Right renal pelvis (tissue), 4 donors: ENCODE measurements at regions not wholly inside any gene's neighbourhood (a gene's known extent, or its start where the extent isn't known, plus 50 kb on each side); places are given as distances from the start of the nearest gene placed in this dataset.

ENCODE experiments used
- DNase-seq, 4 donors: peaks; one replicate each; pipeline ENCODE4 v3.0.0-alpha.2; 2013; ENCODE audit warnings: low read depth in 4 of 4, low spot score in 3 of 4, missing footprints in 1 of 4

- DNase-seq, result no peak
These were observed 543.3 kb downstream of the SQOR start for GRCh38 chr15:46178138-46178537.

DNA sequence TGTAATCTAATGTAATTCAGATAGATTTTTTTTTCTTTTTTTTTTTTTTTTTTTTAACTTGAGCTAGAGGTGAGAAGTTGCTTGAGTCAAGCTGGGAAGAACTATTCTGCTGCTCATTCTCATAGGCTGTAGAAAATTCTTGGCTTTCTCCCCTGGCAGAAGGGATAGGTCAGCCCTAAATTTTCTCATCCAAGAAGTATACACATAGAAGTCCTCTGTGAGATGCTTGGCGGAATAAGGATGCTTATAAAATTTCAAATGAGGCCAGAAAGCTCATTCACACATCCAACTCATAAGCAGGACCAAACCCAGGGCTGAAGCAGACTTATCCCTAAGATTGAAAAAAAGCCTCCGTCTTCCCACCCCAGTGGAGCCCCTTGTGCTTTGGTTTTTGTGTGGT, 572.5 kb downstream of the SQOR start:
- DNase-seq, result no peak

DNA sequence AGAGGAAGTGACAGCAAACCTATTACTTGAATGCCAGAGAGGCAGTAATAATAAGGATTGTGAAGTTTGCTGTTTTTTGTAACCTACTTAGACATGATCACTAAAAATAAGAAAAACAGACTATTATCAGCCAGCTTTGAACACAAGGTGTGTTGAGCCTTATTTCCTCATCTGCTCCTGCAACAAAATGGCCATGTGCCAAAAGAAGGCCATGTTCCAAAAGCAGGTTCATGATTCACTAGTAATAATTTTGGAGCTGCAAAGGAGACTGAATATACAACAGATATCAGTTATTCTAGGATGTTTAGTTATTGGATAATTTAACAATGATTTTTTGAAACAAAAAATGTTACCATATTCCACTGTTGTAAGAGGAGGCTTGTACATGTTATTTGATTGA, 578.7 kb downstream of the SQOR start:
- DNase-seq, result no peak

DNA sequence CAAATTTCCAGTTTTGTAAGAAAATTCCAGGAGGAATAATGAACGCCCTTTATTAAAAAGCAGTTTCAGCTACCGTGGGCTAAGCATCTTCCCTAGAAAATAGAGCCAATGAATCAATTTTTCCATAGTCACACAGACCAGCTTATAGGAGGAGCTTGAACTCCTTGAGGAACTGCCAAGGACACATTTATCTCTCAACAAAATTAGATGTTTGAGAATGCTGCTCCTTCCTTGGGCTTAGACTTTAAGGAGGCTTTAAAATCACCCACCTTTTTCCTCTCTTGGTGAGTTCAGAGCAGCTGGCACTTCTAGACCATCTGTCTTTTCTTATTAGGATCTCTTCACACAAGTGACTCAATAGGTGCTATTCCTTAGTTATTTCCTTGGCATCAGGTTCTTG, 588.0 kb downstream of the SQOR start:
- no peak for DNase-seq

- DNase-seq, result no peak
These were observed 594.4 kb downstream of the SQOR start for GRCh38 chr15:46229263-46229662.

DNA sequence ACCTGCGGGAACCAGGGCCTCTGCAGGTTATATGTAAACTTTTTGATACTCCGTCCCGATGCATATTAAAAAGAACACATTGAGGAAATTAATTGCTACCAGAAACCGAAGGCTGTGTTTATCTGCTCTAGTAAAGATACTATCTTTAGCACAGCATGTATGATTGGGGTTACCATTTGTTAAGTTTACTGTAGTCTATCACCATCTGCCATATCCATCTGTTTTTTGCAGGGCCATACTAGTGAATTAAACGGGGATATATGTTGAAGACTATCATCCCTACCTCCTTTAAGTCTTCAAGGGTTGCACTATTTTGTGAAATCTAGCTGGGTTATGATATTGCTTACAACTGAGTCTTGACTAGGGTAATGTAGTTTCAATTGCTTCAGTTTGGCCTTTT, 597.0 kb downstream of the SQOR start:
- DNase-seq, result no peak

DNA sequence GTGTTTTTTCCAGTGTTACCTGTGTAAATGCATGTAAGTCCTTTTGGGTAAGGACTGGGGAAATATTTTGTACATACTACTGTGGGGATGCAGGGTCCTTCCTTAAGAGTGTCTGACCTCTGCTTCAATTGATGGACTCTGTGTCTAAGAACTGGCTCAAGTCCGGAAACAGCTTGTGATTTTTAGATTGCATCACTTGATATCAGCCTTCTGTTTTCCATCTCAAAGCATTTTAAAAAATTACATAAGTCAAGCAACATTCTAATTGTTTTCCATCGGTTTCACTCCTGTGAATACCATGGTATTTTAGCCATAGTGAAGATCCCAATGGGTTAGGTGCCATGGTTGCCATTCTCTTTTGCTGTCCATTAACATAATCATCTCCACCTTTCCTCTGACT, 597.6 kb downstream of the SQOR start:
- no peak for DNase-seq

GRCh38 chr15:46242935-46243334, 608.1 kb downstream of the SQOR start:
- DNase-seq, result no peak

DNA sequence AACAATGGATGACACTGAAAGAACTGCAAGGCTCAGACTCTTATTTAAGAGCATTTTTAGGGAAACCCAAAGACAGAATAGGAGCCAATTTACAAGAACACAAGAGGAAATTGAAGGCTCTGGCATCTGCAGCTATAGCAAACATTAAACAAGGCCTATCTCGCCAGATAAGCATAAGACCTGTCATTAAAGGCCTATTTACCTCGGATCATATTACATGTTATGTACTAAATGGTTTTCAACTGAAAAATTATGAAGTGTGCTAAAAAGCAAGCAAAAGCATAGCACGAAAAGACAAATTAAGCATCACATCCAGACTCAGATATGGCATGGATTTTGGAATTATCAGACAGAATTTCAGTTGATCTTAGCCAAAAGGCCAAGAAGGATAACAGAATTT, 617.1 kb downstream of the SQOR start:
- DNase-seq, result no peak

- no peak for DNase-seq
These were observed 623.2 kb downstream of the SQOR start for GRCh38 chr15:46258056-46258455.

DNA sequence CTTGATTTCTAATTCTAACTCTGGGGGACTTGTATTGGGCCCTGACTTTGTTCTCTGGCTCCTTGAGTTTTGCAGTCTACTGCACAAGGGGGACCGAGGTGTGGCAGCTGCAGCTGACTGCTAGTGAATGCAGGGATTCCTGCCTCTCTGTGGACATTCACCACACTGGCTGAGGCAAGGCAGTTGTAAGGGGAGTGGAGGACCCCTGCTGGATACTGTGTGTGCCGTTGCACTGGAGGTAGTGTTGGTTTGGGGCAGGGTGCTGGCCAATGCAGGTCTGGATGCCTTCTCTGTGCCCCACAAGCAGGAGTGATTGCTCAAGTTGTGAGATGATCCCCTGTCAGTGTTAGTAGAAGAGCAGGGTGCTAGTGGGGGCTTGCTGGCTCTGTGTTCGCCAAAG, 626.1 kb downstream of the SQOR start:
- DNase-seq, result no peak

- no peak for DNase-seq
These were observed 631.0 kb downstream of the SQOR start for GRCh38 chr15:46265664-46266347.

GRCh38 chr15:46266661-46267060, 631.8 kb downstream of the SQOR start:
- no peak for DNase-seq

DNA sequence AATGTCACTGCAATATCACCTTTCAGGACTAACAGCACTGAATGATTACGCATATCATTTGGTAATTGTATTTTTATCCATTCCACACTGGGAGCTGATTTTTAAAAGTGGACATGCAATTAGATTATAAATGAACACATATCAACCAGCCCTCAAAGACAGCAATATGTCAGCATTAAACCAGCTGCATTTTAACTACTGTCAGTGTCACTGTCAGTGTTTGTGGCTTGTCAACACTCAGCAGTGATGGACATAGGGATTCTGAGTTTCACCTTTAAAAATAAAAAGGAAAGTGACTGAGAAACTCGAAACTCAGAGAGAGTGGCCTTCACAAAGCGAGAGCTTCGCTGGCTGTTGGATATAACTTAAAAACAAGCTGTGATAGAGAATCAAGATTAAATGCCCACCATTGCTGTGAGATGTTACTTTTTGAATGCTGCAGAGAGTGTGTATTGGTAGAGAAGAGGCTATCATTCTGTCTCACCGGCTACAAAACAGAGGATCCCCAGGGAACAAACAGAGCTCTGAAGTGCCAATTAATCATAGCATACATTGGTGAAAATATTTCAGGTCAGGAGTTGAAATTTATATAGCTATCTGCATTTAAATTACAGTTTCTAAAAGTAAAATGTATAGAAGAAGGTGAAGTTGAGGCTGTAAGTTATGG, 635.8 kb downstream of the SQOR start:
- no peak for DNase-seq

DNA sequence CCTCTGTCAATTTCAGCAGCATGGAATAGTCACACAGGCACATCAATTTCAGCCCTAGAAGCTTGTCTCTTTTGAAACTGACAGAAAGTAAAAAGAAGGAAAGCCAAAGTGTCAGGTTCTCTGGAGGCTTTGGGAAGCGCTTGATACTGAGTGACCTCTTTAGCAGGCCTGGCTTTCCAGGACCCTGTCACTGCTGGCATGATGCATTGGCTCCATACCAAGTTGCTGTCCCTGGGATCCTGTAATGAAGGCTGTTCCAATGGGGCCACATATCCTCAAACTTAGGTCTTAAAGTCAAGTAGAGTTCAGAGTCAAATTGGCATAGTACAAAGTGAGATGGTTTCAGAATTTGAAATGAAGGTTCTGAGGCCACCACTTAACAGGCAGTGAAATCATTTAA, 640.9 kb downstream of the SQOR start:
- DNase-seq, result no peak

- DNase-seq, result no peak
These were observed 642.6 kb downstream of the SQOR start for GRCh38 chr15:46277451-46277850.

- DNase-seq, result no peak
These were observed 643.2 kb downstream of the SQOR start for GRCh38 chr15:46278062-46278461.

GRCh38 chr15:46278486-46279090, 643.8 kb downstream of the SQOR start:
- DNase-seq, result no peak

DNA sequence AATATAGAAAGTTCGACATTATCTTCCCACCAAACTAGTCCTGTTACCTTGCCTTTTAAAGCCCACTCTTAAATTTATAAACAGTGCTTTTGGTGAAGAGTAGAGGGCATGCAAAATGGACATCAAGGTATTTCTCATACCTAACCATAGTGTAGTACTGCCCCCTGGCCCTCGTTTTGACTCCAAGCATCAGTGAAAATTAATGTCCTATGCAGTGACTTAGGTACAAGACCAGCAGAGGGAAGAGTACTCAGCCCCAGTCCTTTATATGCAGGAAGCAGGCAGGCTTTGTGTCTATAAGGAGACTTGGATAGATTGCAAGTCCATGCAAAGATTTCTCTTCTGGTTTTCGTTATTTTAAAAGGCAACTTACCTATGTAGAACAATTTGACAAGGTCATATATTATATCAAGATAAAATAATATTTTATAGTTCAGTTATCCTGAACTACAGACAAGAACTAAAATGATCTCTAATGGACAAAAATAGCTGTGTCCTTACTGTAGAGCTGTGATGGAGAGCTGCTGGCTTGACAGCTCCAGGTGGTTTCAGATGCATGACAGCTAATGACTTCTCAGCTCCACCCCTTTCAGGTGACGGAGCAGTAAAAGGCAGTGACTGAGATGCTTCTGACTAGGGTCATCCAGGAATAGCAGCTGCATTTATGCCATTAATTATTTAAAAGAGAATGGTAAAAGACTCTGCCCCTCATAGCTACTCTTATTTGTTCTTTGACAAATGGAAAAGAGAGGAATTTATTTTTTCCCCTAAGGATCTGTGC, 646.1 kb downstream of the SQOR start:
- DNase-seq, result no peak

DNA sequence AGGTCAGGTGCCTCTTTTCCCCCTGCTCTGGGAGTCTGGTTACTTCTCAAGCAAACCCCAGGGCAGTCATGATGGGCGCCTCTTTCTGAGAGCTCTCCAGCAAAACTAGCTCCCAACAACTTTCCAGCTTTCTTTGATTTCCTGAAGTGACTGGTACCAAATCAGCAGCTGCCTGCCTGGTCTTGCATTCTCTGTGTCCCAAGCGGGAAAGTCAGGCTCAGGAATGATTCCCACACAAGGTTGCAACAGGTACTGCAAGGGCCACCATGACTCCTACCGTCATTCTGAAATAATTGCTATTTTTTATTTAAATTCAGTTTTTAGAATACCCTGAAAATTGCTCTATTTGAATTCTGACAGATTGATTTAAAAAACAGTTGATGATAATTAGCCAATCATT, 658.7 kb downstream of the SQOR start:
- no peak for DNase-seq

- no peak for DNase-seq
These were observed 661.2 kb downstream of the SQOR start for GRCh38 chr15:46296002-46296401.
